ENCODE measurements at regions not wholly inside any gene's neighbourhood (a gene's known extent, or its start where the extent isn't known, plus 50 kb on each side); places are given as distances from the start of the nearest gene placed in this dataset.

DNA sequence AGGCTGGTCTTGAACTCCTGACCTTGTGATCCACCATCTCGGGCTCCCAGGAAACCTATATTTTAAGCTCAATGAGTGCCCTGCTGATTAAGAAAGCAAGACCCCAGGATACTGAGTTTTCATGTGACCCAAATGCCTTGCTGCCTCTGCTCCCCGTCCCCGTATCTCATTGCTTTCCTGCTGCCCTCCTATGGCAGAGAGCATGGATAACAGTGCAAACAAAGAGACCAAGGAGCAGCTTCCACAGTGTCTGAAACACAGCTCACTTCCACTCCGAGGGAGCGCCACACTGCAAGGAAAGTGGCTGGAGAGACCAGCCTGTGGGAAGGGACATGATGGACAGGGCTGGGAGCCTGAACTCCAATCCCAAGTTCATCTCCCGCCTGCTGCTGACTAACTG lies 246.8 kb downstream of the TMEM182 start:
- H3K4me3 ChIP-seq (replicated peaks; ENCODE audit: insufficient read depth, low read length), result no peak overlapping the region
- no peak for DNase-seq (ENCODE audit: low read depth in 1 of 2, low spot score in 1 of 2)
- no peak overlapping the region for H3K27ac ChIP-seq (replicated peaks)
- no peaks in the 10 kb centered on the region for H3K27me3 ChIP-seq (ENCODE audit: insufficient read depth, poor library complexity, severe bottlenecking)
- TF ChIP-seq POLR2AphosphoS5 (IDR thresholded peaks at IDR 0.05; ENCODE audit: low read depth) (no peak), SPI1 (IDR thresholded peaks at IDR 0.05; ENCODE audit: borderline replicate concordance, low read depth) (no peak), GABPA (IDR thresholded peaks at IDR 0.05; ENCODE audit: low read depth) (no peak), CTCF (IDR thresholded peaks at IDR 0.05; ENCODE audit: insufficient read depth, low read length) (no peak), REST (IDR thresholded peaks at IDR 0.05; ENCODE audit: insufficient replicate concordance, low read depth) (no peak)

DNA sequence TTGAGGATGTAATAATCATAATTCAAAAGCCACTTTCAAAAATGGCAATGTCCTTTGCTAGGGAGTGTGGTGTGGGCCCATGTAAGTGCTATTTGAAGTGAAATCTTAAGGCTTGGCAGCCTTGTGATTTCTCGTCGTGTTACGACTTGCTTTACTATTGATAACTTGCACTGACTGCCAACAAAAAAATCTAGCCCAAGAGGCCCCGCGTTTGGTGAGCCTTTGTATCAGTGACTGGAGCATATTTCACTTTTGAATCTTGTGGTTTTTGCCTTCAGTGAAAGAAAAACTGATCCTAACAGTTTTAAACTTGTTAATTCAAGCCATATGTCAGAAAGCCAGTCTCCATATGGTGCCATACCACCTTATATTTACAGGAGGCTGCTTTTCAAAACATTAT lies 248.0 kb downstream of the TMEM182 start:
- H3K27ac ChIP-seq (replicated peaks), result no peak overlapping the region
- no peak for DNase-seq (ENCODE audit: low read depth in 1 of 2, low spot score in 1 of 2)

DNA sequence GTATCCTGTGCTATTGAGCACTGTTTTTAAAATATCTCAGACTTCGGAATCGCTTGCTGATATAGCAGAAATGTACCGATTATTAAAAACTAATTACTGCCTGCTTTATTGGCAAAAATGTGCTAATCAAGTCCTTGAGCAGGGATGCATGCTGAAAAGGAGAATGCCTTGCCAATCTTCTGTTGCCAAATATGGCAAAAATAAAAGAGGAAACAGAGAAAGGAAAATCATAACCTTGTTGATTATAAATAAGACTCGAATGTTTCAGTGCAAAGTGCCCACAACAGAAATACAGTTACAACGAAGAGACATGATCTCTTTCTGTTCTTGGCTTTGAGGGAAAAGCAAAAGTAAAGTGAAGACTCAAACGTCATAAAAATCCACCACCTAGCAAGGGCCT lies 248.5 kb downstream of the TMEM182 start:
- DNase-seq (ENCODE audit: low read depth in 1 of 2, low spot score in 1 of 2), result no peak
- no peak for TF ChIP-seq CTCF (IDR thresholded peaks at IDR 0.05; ENCODE audit: insufficient read depth, low read length)
- TF ChIP-seq SPI1 (IDR thresholded peaks at IDR 0.05; ENCODE audit: borderline replicate concordance, low read depth), result no peak
- Histone ChIP-seq H3K27ac (replicated peaks) (no peak overlapping the region), H3K27me3 (ENCODE audit: insufficient read depth, poor library complexity, severe bottlenecking) (no peaks in the 10 kb centered on the region), H3K4me3 (replicated peaks; ENCODE audit: insufficient read depth, low read length) (no peak overlapping the region)

More for the DNA sequence above, 248.0 kb downstream of the TMEM182 start:
- H3K27me3 ChIP-seq (ENCODE audit: insufficient read depth, poor library complexity, severe bottlenecking), result no peaks in the 10 kb centered on the region
- no peak overlapping the region for H3K4me3 ChIP-seq (replicated peaks; ENCODE audit: insufficient read depth, low read length)
- no peak for TF ChIP-seq POLR2AphosphoS5 (IDR thresholded peaks at IDR 0.05; ENCODE audit: low read depth)
- TF ChIP-seq REST (IDR thresholded peaks at IDR 0.05; ENCODE audit: insufficient replicate concordance, low read depth), result no peak
- no peak for TF ChIP-seq GABPA (IDR thresholded peaks at IDR 0.05; ENCODE audit: low read depth)
- TF ChIP-seq CTCF (IDR thresholded peaks at IDR 0.05; ENCODE audit: insufficient read depth, low read length), result no peak
- no peak for TF ChIP-seq SPI1 (IDR thresholded peaks at IDR 0.05; ENCODE audit: borderline replicate concordance, low read depth)

- no peak overlapping the region for H3K4me3 ChIP-seq (replicated peaks; ENCODE audit: insufficient read depth, low read length)
- H3K27ac ChIP-seq (replicated peaks), result no peak overlapping the region
- DNase-seq (ENCODE audit: low read depth in 1 of 2, low spot score in 1 of 2), result no peak
- no peak for TF ChIP-seq GABPA (IDR thresholded peaks at IDR 0.05; ENCODE audit: low read depth)
- TF ChIP-seq CTCF (IDR thresholded peaks at IDR 0.05; ENCODE audit: insufficient read depth, low read length), result no peak
- TF ChIP-seq SPI1 (IDR thresholded peaks at IDR 0.05; ENCODE audit: borderline replicate concordance, low read depth), result no peak
- TF ChIP-seq REST (IDR thresholded peaks at IDR 0.05; ENCODE audit: insufficient replicate concordance, low read depth), result no peak
- TF ChIP-seq POLR2AphosphoS5 (IDR thresholded peaks at IDR 0.05; ENCODE audit: low read depth), result no peak
- no peaks in the 10 kb centered on the region for H3K27me3 ChIP-seq (ENCODE audit: insufficient read depth, poor library complexity, severe bottlenecking)
These were observed 248.9 kb downstream of the TMEM182 start for GRCh38 chr2:103010751-103011150.
